Activated naive CD4-positive, alpha-beta T cell treated with anti-CD3 and anti-CD28 coated beads, Interleukin-2, amount 50 U/mL, for 72 hours (primary cell): ENCODE measurements at regions not wholly inside any gene's neighbourhood (a gene's known extent, or its start where the extent isn't known, plus 50 kb on each side); places are given as distances from the start of the nearest gene placed in this dataset.
"Not testable (repeated sequence)": the region's sequence is repeated elsewhere in the genome, so short reads cannot be mapped to it uniquely, and the experiment has no call there.

Source experiments
- ATAC-seq, 2 donors: fragments of 150-1000 bp; cut with Tn5 transposase; 2 replicates each; pipeline ENCODE4 v1.10.0; 2021; ENCODE audit warnings: mild to moderate bottlenecking in 2 of 2, moderate library complexity in 2 of 2
- DNase-seq, 2 donors: peaks; one replicate each; pipeline ENCODE4 v3.0.0; 2021 to 2022; ENCODE audit warnings: low spot score in 2 of 2
- H3K27ac Mint-ChIP-seq, 2 donors: one replicate each; pipeline ENCODE4 v1.8.0; 2022; ENCODE audit warnings: mild to moderate bottlenecking in 2 of 2, mixed read lengths in 2 of 2
- H3K36me3 Mint-ChIP-seq, 2 donors: one replicate each; pipeline ENCODE4 v1.8.0; 2022; ENCODE audit warnings: mixed read lengths in 2 of 2
- H3K9me3 Mint-ChIP-seq, 2 donors: one replicate each; pipeline ENCODE4 v1.8.0; 2022; ENCODE audit warnings: mixed read lengths in 2 of 2

DNA sequence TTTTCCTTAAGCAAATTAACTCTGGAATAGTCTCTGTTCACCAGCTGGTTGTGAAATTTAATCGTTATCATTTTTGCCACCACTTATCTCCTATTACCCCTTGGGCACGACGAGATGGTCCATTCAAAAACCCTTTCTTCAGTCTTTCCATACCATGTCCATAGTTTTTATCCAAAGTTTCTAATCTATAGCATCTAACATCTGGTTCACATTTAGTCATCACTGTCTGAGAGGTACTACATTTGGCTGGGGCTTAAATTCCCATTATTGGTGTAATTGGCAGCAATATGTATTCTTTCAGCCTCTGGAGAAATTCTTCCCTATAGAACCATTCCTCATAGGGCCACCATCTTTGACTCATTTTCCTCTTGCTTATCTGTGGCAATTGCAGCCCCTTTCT, 163.5 kb downstream of the CCER1 start:
- Mint-ChIP-seq H3K9me3 (no peaks in the 10 kb centered on the region), H3K27ac (no peak overlapping the region), H3K36me3 (no peaks in the 10 kb centered on the region)
- DNase-seq = no peak
- ATAC-seq = no peak

DNA sequence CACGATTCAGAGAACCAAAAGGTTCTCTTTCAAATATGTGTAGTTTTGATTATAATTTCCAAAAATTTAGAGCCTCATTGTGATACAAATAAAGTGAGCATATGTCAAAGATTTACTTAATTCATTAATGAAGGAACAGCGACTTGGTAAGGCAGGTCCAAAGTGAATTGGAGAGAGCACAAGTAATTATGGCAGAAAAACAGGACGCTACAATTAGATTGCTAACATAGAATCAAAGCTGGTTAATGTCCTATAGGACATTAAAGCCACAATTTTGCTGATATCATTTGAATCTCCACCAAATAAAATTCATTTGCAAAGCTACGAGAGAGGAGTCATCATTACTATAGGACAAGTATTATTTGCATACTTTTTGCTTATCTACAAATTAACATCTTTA, 164.2 kb downstream of the CCER1 start:
- H3K36me3 Mint-ChIP-seq = no peaks in the 10 kb centered on the region
- H3K9me3 Mint-ChIP-seq = peaks cover 0 to 5% of the 10 kb centered on the region in 2 donors
- H3K27ac Mint-ChIP-seq = no peak overlapping the region
- no peak for DNase-seq
- no peak for ATAC-seq

DNA sequence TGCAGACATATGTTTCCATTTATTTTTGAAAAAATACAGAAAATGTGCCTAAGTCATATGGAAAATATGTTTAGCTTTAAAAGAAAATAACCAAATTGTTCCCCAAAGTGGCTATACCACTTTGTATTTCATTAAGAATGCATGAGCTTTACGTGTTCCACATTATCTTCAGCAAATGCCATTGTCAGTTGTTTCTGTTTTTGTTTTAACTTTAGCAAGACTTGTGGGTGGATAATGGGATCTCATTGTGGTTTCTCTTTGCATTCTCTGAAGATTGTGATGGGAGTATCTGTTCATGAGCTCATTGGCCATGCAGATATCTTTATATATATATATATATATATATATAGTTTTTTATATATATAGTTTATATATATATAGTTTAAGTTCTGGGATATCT, 181.5 kb downstream of the CCER1 start:
- DNase-seq = no peak

DNA sequence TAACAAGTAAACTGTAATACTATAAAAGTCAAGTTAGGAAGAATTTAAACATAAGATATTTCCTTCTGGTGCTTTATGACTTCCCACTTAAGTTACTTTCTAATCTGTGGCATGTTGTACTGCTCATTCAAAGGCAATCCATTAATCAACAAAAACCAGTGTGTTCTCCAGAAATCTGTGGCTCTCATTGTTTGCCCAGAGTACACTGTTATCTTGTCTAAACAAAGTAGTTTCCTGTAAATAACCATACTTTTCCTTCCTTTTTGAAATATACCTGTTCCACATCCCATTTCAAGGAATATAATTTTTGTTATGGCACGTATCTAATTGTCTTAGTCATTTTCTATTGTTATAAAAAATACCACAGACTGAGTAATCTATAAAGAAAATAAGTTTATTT, 184.1 kb downstream of the CCER1 start:
- ATAC-seq = no peak

More for the DNA sequence above, 181.5 kb downstream of the CCER1 start:
- H3K9me3 Mint-ChIP-seq = no peaks in the 10 kb centered on the region
- no peak for ATAC-seq
- H3K27ac Mint-ChIP-seq = no peak overlapping the region
- no peaks in the 10 kb centered on the region for H3K36me3 Mint-ChIP-seq

DNA sequence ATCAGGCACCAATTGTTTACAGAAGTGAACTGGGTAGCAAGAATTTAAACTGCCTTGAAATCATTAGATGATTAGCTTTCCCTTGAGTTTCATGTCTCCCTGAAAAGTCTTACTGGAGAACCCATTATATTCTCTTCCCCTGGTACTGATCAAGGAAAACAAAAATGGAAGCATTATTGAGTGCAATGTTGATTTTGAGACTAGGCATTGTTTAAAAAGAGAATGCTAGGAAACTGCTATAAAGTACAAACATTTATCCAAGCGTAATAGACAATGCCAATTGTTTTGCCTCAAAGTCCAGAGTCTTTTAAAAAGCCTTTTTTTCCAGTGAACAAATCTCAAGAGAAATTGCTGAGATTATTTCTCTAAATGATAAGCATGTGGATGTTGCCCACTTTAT, 197.0 kb downstream of the CCER1 start:
- ATAC-seq = no peak
- Mint-ChIP-seq H3K27ac (no peak overlapping the region), H3K36me3 (no peaks in the 10 kb centered on the region), H3K9me3 (no peaks in the 10 kb centered on the region)
- DNase-seq = no peak

More for the DNA sequence above, 184.1 kb downstream of the CCER1 start:
- H3K36me3 Mint-ChIP-seq = no peaks in the 10 kb centered on the region
- DNase-seq = no peak
- no peaks in the 10 kb centered on the region for H3K9me3 Mint-ChIP-seq
- H3K27ac Mint-ChIP-seq = no peak overlapping the region

DNA sequence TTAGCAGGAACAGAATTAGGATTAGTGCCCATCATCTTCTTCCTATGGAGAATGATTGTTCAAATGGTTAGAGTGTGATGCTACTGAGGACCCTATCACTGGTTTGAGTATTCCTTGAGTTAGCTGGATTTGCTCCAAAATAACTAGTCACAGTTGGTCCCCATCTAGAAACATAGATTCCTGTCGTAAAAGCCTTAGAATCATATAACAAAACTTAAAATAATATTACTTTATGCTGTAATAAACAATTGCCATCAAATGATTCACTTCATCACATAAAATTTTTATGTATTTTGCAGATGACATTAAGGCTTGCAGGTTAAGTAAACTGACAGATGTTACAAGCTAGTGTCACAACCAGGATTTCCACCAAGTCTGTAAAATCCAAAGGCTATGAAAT, 209.8 kb downstream of the CCER1 start:
- ATAC-seq = no peak
- Mint-ChIP-seq H3K36me3 (no peaks in the 10 kb centered on the region), H3K9me3 (peaks cover 12 to 13% of the 10 kb centered on the region in 2 donors), H3K27ac (no peak overlapping the region)
- no peak for DNase-seq

DNA sequence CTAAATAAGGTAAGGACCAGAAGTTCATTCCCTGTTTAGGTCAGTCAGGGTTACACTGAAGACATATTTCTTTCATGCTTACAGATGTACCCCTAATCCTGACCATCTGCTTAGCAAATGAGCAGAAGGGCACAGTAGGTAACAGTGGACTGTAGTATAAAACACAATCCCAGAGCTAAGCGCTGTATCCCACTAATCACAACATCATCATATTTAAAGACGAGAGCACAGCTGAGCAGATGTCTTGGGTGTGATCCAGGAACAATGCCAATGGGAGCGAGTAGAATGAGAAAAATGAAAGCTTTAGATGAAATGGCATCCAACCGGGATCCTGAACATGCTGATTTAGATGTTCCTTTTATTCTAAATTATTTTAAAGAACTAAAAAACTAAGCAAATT, 213.4 kb downstream of the CCER1 start:
- no peak overlapping the region for H3K27ac Mint-ChIP-seq
- DNase-seq (no peak), ATAC-seq (no peak)
- H3K36me3 Mint-ChIP-seq = no peaks in the 10 kb centered on the region
- H3K9me3 Mint-ChIP-seq = peaks cover 6 to 7% of the 10 kb centered on the region in 2 donors

DNA sequence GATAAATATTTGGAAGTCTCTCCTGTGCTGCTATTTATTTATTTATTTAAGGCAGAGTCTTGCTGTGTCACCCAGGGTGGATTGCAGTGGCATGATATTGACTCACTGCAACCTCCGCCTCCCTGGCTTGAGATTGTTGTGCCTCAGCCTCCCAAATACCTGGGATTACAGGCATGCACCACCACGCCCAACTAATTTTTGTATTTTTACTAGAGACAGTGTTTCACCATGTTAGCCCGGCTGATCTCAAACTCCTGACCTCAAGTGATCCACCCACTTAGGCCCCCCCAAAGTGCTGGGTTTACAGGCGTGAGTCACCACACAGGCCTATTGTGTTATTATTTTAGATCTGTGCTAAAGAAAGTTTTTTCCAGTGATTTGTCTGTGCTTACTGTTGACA, 225.2 kb downstream of the CCER1 start:
- DNase-seq = no peak
- no peak overlapping the region for H3K27ac Mint-ChIP-seq
- H3K9me3 Mint-ChIP-seq = peaks cover 0 to 4% of the 10 kb centered on the region in 2 donors
- no peak for ATAC-seq
- H3K36me3 Mint-ChIP-seq = no peaks in the 10 kb centered on the region

DNA sequence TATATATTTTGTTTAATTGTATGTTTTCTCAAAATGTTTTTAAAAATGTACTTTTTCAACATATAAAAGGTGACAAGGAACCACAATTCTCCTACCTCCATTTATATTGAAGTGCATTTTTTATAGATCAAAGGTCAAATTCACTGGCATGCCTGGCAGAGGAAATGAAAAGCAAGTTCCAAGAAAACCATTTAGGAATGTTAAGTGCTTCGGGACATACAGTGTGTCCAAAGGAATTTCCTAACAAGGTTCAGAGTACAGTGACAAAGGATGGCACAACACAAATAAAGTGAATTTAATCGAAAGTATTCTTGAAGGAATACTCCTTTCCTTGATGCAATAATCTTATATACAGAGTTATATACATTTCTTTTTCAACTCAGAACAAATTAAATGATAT, 242.3 kb downstream of the CCER1 start:
- Mint-ChIP-seq H3K36me3 (no peaks in the 10 kb centered on the region), H3K27ac (no peak overlapping the region), H3K9me3 (no peaks in the 10 kb centered on the region)
- DNase-seq (no peak), ATAC-seq (no peak)

DNA sequence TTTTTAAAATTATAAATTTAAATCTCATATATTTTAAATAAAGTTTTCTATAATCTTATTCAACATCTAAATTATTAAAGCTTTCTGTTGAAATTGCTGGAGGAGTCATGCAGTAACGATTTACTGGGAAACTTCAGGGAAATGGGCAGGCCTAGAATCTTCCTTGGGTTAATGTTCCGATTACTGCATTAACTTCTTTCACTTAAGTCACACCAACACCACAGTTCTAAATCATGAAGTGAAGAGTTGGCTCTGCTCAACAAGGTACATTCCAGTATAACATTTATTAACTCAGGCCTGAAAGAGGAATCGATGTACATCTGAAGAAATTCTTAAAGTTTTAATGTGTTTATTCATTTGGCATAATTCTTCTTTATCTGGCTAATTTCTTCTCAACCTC, 244.3 kb downstream of the CCER1 start:
- ATAC-seq = no peak
- Mint-ChIP-seq H3K27ac (no peak overlapping the region), H3K36me3 (no peaks in the 10 kb centered on the region), H3K9me3 (no peaks in the 10 kb centered on the region)
- DNase-seq = no peak

DNA sequence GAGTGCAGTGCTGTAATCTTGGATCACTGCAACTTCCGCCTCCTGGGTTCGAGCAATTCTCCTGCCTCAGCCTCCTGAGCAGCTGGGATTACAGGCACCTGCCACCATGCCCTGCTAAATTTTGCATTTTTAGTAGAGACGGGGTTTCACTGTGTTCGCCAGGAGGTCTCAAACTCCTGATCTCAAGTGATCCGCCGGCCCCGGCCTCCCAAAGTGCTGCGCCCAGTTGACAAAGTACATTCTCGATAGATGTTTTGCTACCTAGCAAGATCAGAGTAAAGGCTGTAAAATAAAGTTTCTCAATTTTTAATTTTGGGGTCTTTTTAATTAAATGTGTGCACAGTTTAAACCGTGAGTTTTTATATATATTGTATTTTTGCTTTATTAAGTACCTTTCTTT, 248.9 kb downstream of the CCER1 start:
- no peaks in the 10 kb centered on the region for H3K36me3 Mint-ChIP-seq
- no peaks in the 10 kb centered on the region for H3K9me3 Mint-ChIP-seq
- no peak overlapping the region for H3K27ac Mint-ChIP-seq
- ATAC-seq (no peak), DNase-seq (no peak)

DNA sequence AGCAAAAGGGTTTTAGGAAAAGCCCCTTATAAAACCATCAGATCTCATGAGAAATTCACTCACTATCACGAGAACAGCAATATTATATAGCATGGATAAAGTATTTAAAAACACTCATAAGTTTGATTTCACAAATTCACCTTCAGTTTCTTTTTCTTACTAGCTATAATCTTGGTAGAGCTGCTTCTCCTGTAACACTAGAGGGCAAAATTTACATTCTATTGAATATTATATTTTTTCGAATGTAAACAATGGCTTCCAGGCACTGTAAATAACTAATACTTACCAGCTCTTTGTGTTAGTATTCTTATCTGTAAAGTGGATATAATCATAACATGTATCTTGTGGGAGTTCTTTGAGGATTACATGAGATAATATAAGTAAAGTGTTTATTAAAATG, 259.6 kb downstream of the CCER1 start:
- Mint-ChIP-seq H3K27ac (no peak overlapping the region), H3K36me3 (no peaks in the 10 kb centered on the region), H3K9me3 (no peaks in the 10 kb centered on the region)
- no peak for DNase-seq
- ATAC-seq = no peak

DNA sequence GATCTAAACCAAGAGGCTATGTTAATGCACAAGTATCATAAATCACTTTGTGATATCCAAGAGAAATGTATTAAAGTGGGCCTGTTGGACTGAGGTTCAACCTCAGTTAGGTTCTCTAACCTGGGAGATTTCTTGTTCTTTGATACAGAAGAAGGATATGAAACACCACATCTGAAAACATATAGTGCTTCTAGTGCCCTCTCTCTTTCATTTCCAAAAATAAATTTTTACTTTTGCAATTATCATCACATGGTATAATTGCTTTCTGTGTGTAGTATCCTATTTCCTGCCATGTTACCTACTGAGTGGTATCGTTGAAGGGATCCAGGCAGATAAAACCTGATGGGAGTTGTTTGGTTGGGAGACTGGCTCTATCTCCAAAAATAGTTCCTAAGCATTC, 264.9 kb downstream of the CCER1 start:
- Mint-ChIP-seq H3K27ac (no peak overlapping the region), H3K9me3 (peaks cover 0 to 7% of the 10 kb centered on the region in 2 donors), H3K36me3 (no peaks in the 10 kb centered on the region)
- DNase-seq (no peak), ATAC-seq (no peak)

DNA sequence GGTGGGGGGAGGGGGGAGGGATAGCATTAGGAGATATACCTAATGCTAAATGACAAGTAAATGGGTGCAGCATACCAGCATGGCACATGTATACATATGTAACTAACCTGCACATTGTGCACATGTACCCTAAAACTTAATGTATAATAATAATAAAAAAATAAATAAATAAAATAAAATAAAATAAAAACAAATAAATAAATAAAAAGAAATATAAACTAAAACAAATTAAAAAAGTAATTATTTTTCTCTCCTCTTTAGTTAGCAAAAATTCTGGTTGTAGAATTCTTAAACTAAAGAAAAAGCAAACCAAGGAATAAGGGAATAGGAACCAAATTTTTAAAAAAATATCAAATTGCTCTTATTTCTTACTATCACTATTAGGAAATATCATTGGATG, 267.3 kb downstream of the CCER1 start:
- not testable (repeated sequence) for DNase-seq, H3K27ac Mint-ChIP-seq, H3K9me3 Mint-ChIP-seq, ATAC-seq, H3K36me3 Mint-ChIP-seq

DNA sequence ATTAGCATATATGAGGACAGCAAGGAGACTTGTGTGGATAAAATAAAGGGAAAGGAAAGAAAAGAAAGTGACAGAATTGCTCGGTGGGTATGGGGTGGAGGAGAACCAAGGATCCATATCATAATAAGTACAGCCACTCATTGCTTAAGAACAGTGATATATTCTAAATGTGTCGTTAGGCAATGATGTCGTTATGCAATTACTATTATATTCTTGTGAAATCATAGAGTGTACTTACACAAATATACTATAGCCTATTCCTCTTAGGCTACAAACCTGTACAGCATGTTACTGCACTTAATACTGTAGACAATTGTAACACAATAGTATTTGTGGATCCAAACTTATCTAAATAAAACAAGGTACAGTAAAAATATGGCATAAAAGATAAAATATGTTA, 271.1 kb downstream of the CCER1 start:
- no peak for DNase-seq
- no peak for ATAC-seq
- Mint-ChIP-seq H3K27ac (no peak overlapping the region), H3K36me3 (no peaks in the 10 kb centered on the region), H3K9me3 (peaks cover 0 to 8% of the 10 kb centered on the region in 2 donors)

DNA sequence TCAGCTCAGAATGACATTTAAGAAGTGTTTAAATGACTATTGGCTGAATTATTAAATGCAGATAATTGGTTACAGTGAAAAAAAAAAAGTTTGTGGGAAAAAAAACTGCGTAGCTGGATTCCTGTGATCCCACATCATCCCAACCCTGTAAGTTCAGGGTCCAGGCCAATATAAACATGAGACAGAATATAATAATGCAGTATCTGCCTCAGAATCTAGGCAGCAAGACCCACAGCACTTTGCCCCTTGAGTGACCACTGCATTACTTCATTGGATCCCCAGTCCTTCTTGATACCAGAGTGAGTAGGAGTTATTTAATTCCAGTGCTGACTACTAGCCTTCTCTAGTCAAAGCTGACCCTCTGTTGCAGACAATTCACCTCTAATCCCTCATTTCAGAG, 272.6 kb downstream of the CCER1 start:
- no peak for DNase-seq
- Mint-ChIP-seq H3K9me3 (peaks cover 0 to 8% of the 10 kb centered on the region in 2 donors), H3K36me3 (no peaks in the 10 kb centered on the region), H3K27ac (no peak overlapping the region)
- no peak for ATAC-seq

DNA sequence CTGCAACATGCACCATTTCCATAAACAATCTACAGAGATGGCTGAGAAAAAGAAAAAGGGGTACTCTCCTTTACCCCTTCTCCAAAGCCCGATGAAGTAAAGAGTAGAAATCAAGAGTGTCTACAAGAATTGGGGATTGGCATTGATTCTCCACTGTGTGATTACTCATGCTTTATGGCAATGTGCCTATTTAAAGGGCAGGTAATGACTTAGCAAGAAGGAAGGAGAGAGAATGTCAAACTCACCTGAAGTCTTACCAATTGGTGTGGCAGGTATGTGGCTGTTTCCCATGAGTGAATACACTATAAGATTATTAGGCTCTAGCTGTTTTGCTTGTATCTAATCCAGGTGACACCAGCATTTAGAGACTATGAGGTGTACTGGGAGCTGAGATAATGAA, 275.3 kb downstream of the CCER1 start:
- H3K9me3 Mint-ChIP-seq = no peaks in the 10 kb centered on the region

DNA sequence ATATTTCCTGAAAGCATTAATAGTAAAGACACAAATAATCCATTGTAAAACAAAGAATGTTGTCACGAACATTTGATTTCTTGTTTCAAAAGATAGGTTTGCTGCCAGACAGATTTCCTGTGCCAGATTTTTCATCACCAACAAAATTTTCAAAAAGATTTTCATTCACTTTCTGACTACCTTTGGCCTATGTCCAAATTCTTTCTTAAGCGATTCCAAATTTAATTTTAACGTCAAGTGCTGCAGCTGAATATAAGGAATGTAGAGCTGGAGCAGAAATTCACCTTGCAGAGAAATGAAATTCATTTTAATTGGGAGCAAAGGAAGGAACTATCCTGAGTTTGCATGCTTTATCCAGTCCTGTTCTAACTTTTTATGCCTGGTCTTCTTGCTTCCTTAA, 277.4 kb downstream of the CCER1 start:
- no peak for ATAC-seq
- Mint-ChIP-seq H3K36me3 (no peaks in the 10 kb centered on the region), H3K9me3 (no peaks in the 10 kb centered on the region), H3K27ac (no peak overlapping the region)
- no peak for DNase-seq

More for the DNA sequence above, 275.3 kb downstream of the CCER1 start:
- DNase-seq = no peak
- Mint-ChIP-seq H3K36me3 (no peaks in the 10 kb centered on the region), H3K27ac (no peak overlapping the region)
- ATAC-seq = no peak

DNA sequence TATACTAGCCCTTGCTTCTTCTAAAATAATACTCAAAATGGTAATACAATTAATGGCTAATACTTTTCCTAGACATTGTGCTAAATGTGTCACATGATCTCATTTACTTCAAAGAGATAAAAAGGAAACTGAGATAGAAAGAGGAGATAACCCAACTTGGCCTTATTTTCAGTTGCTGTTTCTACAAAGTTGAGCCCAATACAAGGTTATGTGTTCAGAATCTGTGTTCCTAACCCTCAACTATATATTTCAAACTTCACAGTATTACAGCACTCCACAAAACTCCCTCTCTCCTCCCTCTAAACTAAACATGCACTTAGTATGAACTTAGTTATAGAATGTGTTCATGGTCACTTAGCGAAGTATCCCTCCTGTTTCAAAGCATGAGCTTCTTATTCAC, 277.9 kb downstream of the CCER1 start:
- H3K27ac Mint-ChIP-seq = no peak overlapping the region
- DNase-seq = no peak
- no peaks in the 10 kb centered on the region for H3K9me3 Mint-ChIP-seq
- no peak for ATAC-seq
- no peaks in the 10 kb centered on the region for H3K36me3 Mint-ChIP-seq
